H9 (cell line): ENCODE measurements at regions not wholly inside any gene's neighbourhood (a gene's known extent, or its start where the extent isn't known, plus 50 kb on each side); places are given as distances from the start of the nearest gene placed in this dataset.

Source experiments
- DNase-seq: peaks from one replicate; pipeline ENCODE4 v3.0.0-alpha.2; 2017
- H2AFZ ChIP-seq: one replicate; pipeline ENCODE4 v1.6.1; 2013; ENCODE audit warnings: mild to moderate bottlenecking, low read length, control low read depth, moderate library complexity
- H2AK5ac ChIP-seq: 2 replicates; pipeline ENCODE4 v1.6.1; 2013; ENCODE audit warnings: low read length, control low read depth, mixed read lengths; ENCODE audit not compliant: insufficient read length
- H2BK120ac ChIP-seq: one replicate; pipeline ENCODE4 v1.6.1; 2013; ENCODE audit warnings: low read depth, mild to moderate bottlenecking, low read length, control low read depth, inconsistent platforms; ENCODE audit not compliant: poor library complexity, severe bottlenecking
- H2BK12ac ChIP-seq: 2 replicates; pipeline ENCODE4 v1.6.1; 2013; ENCODE audit warnings: low read length, control low read depth, mixed read lengths, low read depth; ENCODE audit not compliant: insufficient read length
- H2BK15ac ChIP-seq: 2 replicates; pipeline ENCODE4 v1.6.1; 2013; ENCODE audit warnings: low read depth, low read length, control low read depth
- H2BK20ac ChIP-seq: one replicate; pipeline ENCODE4 v1.6.1; 2013; ENCODE audit warnings: low read depth, mild to moderate bottlenecking, low read length, control low read depth, inconsistent platforms; ENCODE audit not compliant: poor library complexity, severe bottlenecking
- H2BK5ac ChIP-seq: 2 replicates; pipeline ENCODE4 v1.6.1; 2013; ENCODE audit warnings: low read length, control low read depth, mixed read lengths; ENCODE audit not compliant: insufficient read length
- H3K14ac ChIP-seq: 2 replicates; pipeline ENCODE4 v1.6.1; 2013; ENCODE audit warnings: low read length, control low read depth; ENCODE audit not compliant: insufficient read depth
- H3K18ac ChIP-seq: 2 replicates; pipeline ENCODE4 v1.6.1; 2013; ENCODE audit warnings: low read depth, mild to moderate bottlenecking, mixed read lengths, low read length, control low read depth; ENCODE audit not compliant: insufficient read length
- H3K23ac ChIP-seq: 2 replicates; pipeline ENCODE4 v1.6.1; 2013; ENCODE audit warnings: low read length, control low read depth, mixed read lengths, low read depth; ENCODE audit not compliant: insufficient read length
- H3K23me2 ChIP-seq: 2 replicates; pipeline ENCODE4 v1.6.1; 2013; ENCODE audit warnings: low read depth, mild to moderate bottlenecking, mixed read lengths, low read length, control low read depth; ENCODE audit not compliant: insufficient read length, poor library complexity, severe bottlenecking
- H3K27ac ChIP-seq: 2 replicates; pipeline ENCODE4 v1.5.1; 2013; ENCODE audit warnings: low read length, control low read depth, mixed read lengths, low read depth; ENCODE audit not compliant: insufficient read length
- H3K27me3 ChIP-seq: 2 replicates; pipeline ENCODE4 v1.6.1; 2013; ENCODE audit warnings: low read length, control low read depth, inconsistent platforms; ENCODE audit not compliant: insufficient read depth
- H3K4ac ChIP-seq: 2 replicates; pipeline ENCODE4 v1.6.1; 2013; ENCODE audit warnings: low read depth, mild to moderate bottlenecking, control low read depth, inconsistent platforms, low read length, moderate library complexity
- H3K4me1 ChIP-seq: 2 replicates; pipeline ENCODE4 v1.6.1; 2013; ENCODE audit warnings: low read length, control low read depth, inconsistent platforms; ENCODE audit not compliant: insufficient read depth
- H3K4me2 ChIP-seq: 2 replicates; pipeline ENCODE4 v1.6.1; 2013; ENCODE audit warnings: low read length, control low read depth, mixed read lengths; ENCODE audit not compliant: insufficient read length, insufficient read depth
- H3K56ac ChIP-seq: 2 replicates; pipeline ENCODE4 v1.6.1; 2013; ENCODE audit warnings: low read depth, mild to moderate bottlenecking, mixed read lengths, low read length, control low read depth; ENCODE audit not compliant: insufficient read length
- H3K79me1 ChIP-seq: 2 replicates; pipeline ENCODE4 v1.6.1; 2013; ENCODE audit warnings: low read depth, mild to moderate bottlenecking, moderate library complexity, low read length, control low read depth, inconsistent platforms; ENCODE audit not compliant: insufficient read depth, poor library complexity, severe bottlenecking
- H3K79me2 ChIP-seq: 2 replicates; pipeline ENCODE4 v1.6.1; 2013; ENCODE audit warnings: low read length, control low read depth, inconsistent platforms; ENCODE audit not compliant: insufficient read depth
- H3K9ac ChIP-seq: 2 replicates; pipeline ENCODE4 v1.6.1; 2013; ENCODE audit warnings: low read length, control low read depth, mixed read lengths; ENCODE audit not compliant: insufficient read length; ENCODE audit errors: extremely low read depth
- H3K9me3 ChIP-seq: one replicate; pipeline ENCODE4 v1.6.1; 2013; ENCODE audit warnings: low read depth, low read length, inconsistent platforms; ENCODE audit not compliant: control insufficient read depth
- H3T11ph ChIP-seq: one replicate; pipeline ENCODE4 v1.6.1; 2013; ENCODE audit warnings: mild to moderate bottlenecking, low read length, control low read depth, inconsistent platforms
- H4K20me1 ChIP-seq: one replicate; pipeline ENCODE4 v1.6.1; 2013; ENCODE audit not compliant: control insufficient read depth, insufficient read length, insufficient read depth
- H4K5ac ChIP-seq: 2 replicates; pipeline ENCODE4 v1.6.1; 2013; ENCODE audit warnings: low read depth, mild to moderate bottlenecking, mixed read lengths, low read length, control low read depth; ENCODE audit not compliant: insufficient read length
- H4K8ac ChIP-seq: replicated peaks from 2 replicates; pipeline ENCODE4 v1.6.1; 2013; ENCODE audit warnings: low read length, control low read depth, mixed read lengths, low read depth; ENCODE audit not compliant: insufficient read length
- H4K91ac ChIP-seq: 2 replicates; pipeline ENCODE4 v1.6.1; 2013; ENCODE audit warnings: low read depth, mild to moderate bottlenecking, moderate library complexity, mixed read lengths, low read length, control low read depth; ENCODE audit not compliant: insufficient read length
- H3K27ac Mint-ChIP-seq, 3 experiments: 2 replicates in 2 of 3; 3 replicates in 1 of 3; pipeline ENCODE4 v1.8.0; 2020 to 2021; ENCODE audit warnings: mixed read lengths in 3 of 3, mild to moderate bottlenecking in 1 of 3, moderate library complexity in 1 of 3
- H3K27me3 Mint-ChIP-seq: 2 replicates; pipeline ENCODE4 v1.8.0; 2021; ENCODE audit warnings: low read depth, mild to moderate bottlenecking, moderate library complexity, mixed read lengths
- H3K36me3 Mint-ChIP-seq, 3 experiments: 2 replicates in 2 of 3; 3 replicates in 1 of 3; pipeline ENCODE4 v1.8.0; 2020 to 2021; ENCODE audit warnings: low read depth in 3 of 3, mixed read lengths in 3 of 3; ENCODE audit not compliant: insufficient read depth in 1 of 3
- H3K4me1 Mint-ChIP-seq, 2 experiments: 2 replicates each; pipeline ENCODE4 v1.8.0; 2020; ENCODE audit warnings: mixed read lengths in 2 of 2
- H3K4me3 Mint-ChIP-seq, 2 experiments: 2 replicates in 1 of 2; 3 replicates in 1 of 2; pipeline ENCODE4 v1.8.0; 2020 to 2021; ENCODE audit warnings: mild to moderate bottlenecking in 2 of 2, mixed read lengths in 2 of 2, moderate library complexity in 1 of 2
- H3K9me3 Mint-ChIP-seq, 2 experiments: 2 replicates in 1 of 2; 3 replicates in 1 of 2; pipeline ENCODE4 v1.8.0; 2020; ENCODE audit warnings: mild to moderate bottlenecking in 2 of 2, mixed read lengths in 2 of 2, moderate library complexity in 1 of 2
- CTCF ChIP-seq: fragments of 200-600 bp; sonication (generic); conservative IDR thresholded peaks from 3 replicates; pipeline ENCODE4 v1.8.0; 2021; ENCODE audit warnings: antibody characterized with exemption, mild to moderate bottlenecking
- WGBS: extraction: QIAGEN DNeasy Blood & Tissue Kit; methylation state at CpG from one replicate; pipeline ENCODE4 v1.1.7; 2013; ENCODE audit warnings: missing lambda C conversion rate, low lambda C conversion rate, mixed read lengths; ENCODE audit not compliant: insufficient read length; ENCODE audit errors: extremely low coverage; 5-methylcytosine and 5-hydroxymethylcytosine counted together

- H3K56ac ChIP-seq, result no peak overlapping the region
- H3K4me2 ChIP-seq, result no peak overlapping the region
- H2BK15ac ChIP-seq, result no peak overlapping the region
- DNase-seq, result no peak
- no peaks in the 10 kb centered on the region for H3K27me3 ChIP-seq
- Mint-ChIP-seq H3K36me3 (no peaks in the 10 kb centered on the region), H3K27me3 (no peaks in the 10 kb centered on the region), H3K4me3 (no peak overlapping the region), H3K9me3 (no peaks in the 10 kb centered on the region; a peak in 1 of 5 replicates), H3K27ac (no peak overlapping the region), H3K4me1 (no peaks in the 10 kb centered on the region)
- no peak overlapping the region for H3K27ac ChIP-seq
- no peak overlapping the region for H3T11ph ChIP-seq
- H2BK120ac ChIP-seq, result no peak overlapping the region
- no peaks in the 10 kb centered on the region for H3K79me1 ChIP-seq
- H2BK12ac ChIP-seq, result no peak overlapping the region
- TF ChIP-seq CTCF, result no peak
- no peak overlapping the region for H3K23ac ChIP-seq
- H4K91ac ChIP-seq, result no peak overlapping the region
- no peak overlapping the region for H2BK5ac ChIP-seq
- no peak overlapping the region for H3K9ac ChIP-seq
- no peaks in the 10 kb centered on the region for H4K20me1 ChIP-seq
- no peak overlapping the region for H3K18ac ChIP-seq
- H3K23me2 ChIP-seq, result no peaks in the 10 kb centered on the region
- H3K4me1 ChIP-seq, result no peaks in the 10 kb centered on the region
- no peak overlapping the region for H2AK5ac ChIP-seq
- H3K14ac ChIP-seq, result no peak overlapping the region
- no CpG with 5 or more reads among the region's 5 CpGs for WGBS
- no peaks in the 10 kb centered on the region for H3K79me2 ChIP-seq
- H3K4ac ChIP-seq, result no peak overlapping the region
- no peak overlapping the region for H4K5ac ChIP-seq
- H3K9me3 ChIP-seq, result no peaks in the 10 kb centered on the region
- H2AFZ ChIP-seq, result no peak overlapping the region
- no peak overlapping the region for H4K8ac ChIP-seq
- H2BK20ac ChIP-seq, result no peak overlapping the region
These were observed 128.6 kb upstream of the MDFIC start for GRCh38 chr7:114793155-114793845.
